Naive B cell (primary cell): ENCODE measurements at regions not wholly inside any gene's neighbourhood (a gene's known extent, or its start where the extent isn't known, plus 50 kb on each side); places are given as distances from the start of the nearest gene placed in this dataset.

ENCODE experiments used
- ATAC-seq, 2 donors: fragments of 150-1000 bp; cut with Tn5 transposase; 2 replicates each; pipeline ENCODE4 v1.10.0; 2021; ENCODE audit warnings: low read depth in 2 of 2, mild to moderate bottlenecking in 2 of 2, moderate library complexity in 2 of 2
- DNase-seq: peaks from one replicate; pipeline ENCODE4 v3.0.0; 2022
- H3K27ac Mint-ChIP-seq, 6 donors: one replicate each; pipeline ENCODE4 v1.8.0; 2020 to 2022; ENCODE audit warnings: mild to moderate bottlenecking in 6 of 6, mixed read lengths in 6 of 6, moderate library complexity in 5 of 6, inconsistent platforms in 2 of 6
- H3K27me3 Mint-ChIP-seq, 3 donors: one replicate each; pipeline ENCODE4 v1.8.0; 2021 to 2022; ENCODE audit warnings: mixed read lengths in 3 of 3, mild to moderate bottlenecking in 1 of 3
- H3K36me3 Mint-ChIP-seq, 2 donors: one replicate each; pipeline ENCODE4 v1.8.0; 2020 to 2022; ENCODE audit warnings: mixed read lengths in 2 of 2, inconsistent platforms in 1 of 2, mild to moderate bottlenecking in 1 of 2
- H3K4me1 Mint-ChIP-seq, 3 donors: one replicate each; pipeline ENCODE4 v1.8.0; 2020 to 2022; ENCODE audit warnings: mixed read lengths in 3 of 3, inconsistent platforms in 1 of 3, mild to moderate bottlenecking in 1 of 3, moderate library complexity in 1 of 3
- H3K4me3 Mint-ChIP-seq, 8 donors: one replicate each; pipeline ENCODE4 v1.8.0; 2020 to 2022; ENCODE audit warnings: mild to moderate bottlenecking in 8 of 8, mixed read lengths in 8 of 8, moderate library complexity in 8 of 8, inconsistent platforms in 2 of 8
- H3K9me3 Mint-ChIP-seq, 7 donors: one replicate each; pipeline ENCODE4 v1.8.0; 2020 to 2022; ENCODE audit warnings: mixed read lengths in 7 of 7, mild to moderate bottlenecking in 5 of 7, inconsistent platforms in 2 of 7, moderate library complexity in 1 of 7

GRCh38 chr4:124804584-124804983, 92.1 kb upstream of the ANKRD50 start:
- H3K27ac Mint-ChIP-seq, result no peak overlapping the region
- DNase-seq (no peak), ATAC-seq (no peak)
- no peak overlapping the region for H3K4me3 Mint-ChIP-seq
- H3K27me3 Mint-ChIP-seq, result no peaks in the 10 kb centered on the region
- H3K4me1 Mint-ChIP-seq, result no peaks in the 10 kb centered on the region
- H3K36me3 Mint-ChIP-seq, result no peaks in the 10 kb centered on the region
- no peaks in the 10 kb centered on the region for H3K9me3 Mint-ChIP-seq

GRCh38 chr4:124804041-124804440, 91.5 kb upstream of the ANKRD50 start:
- H3K9me3 Mint-ChIP-seq, result no peaks in the 10 kb centered on the region
- no peaks in the 10 kb centered on the region for H3K27me3 Mint-ChIP-seq
- no peaks in the 10 kb centered on the region for H3K4me1 Mint-ChIP-seq
- DNase-seq, result no peak
- no peak overlapping the region for H3K4me3 Mint-ChIP-seq
- ATAC-seq, result no peak
- H3K27ac Mint-ChIP-seq, result no peak overlapping the region
- no peaks in the 10 kb centered on the region for H3K36me3 Mint-ChIP-seq

GRCh38 chr4:124803641-124804040, 91.1 kb upstream of the ANKRD50 start:
- H3K4me3 Mint-ChIP-seq, result no peak overlapping the region
- no peaks in the 10 kb centered on the region for H3K4me1 Mint-ChIP-seq
- H3K27ac Mint-ChIP-seq, result no peak overlapping the region
- ATAC-seq (no peak), DNase-seq (no peak)
- no peaks in the 10 kb centered on the region for H3K27me3 Mint-ChIP-seq
- no peaks in the 10 kb centered on the region for H3K36me3 Mint-ChIP-seq
- H3K9me3 Mint-ChIP-seq, result no peaks in the 10 kb centered on the region

- Mint-ChIP-seq H3K9me3 (no peaks in the 10 kb centered on the region), H3K4me3 (no peak overlapping the region), H3K36me3 (no peaks in the 10 kb centered on the region), H3K4me1 (no peaks in the 10 kb centered on the region), H3K27me3 (no peaks in the 10 kb centered on the region), H3K27ac (no peak overlapping the region)
- no peak for DNase-seq
- no peak for ATAC-seq
Measured at GRCh38 chr4:124803026-124803425, 90.5 kb upstream of the ANKRD50 start.

- ATAC-seq, result no peak
- Mint-ChIP-seq H3K4me3 (no peak overlapping the region), H3K27ac (no peak overlapping the region), H3K9me3 (peaks cover 0 to 8% (median 0%) of the 10 kb centered on the region in 7 donors), H3K27me3 (no peaks in the 10 kb centered on the region), H3K36me3 (no peaks in the 10 kb centered on the region), H3K4me1 (no peaks in the 10 kb centered on the region)
- DNase-seq, result no peak
Measured at GRCh38 chr4:124797223-124797622, 84.7 kb upstream of the ANKRD50 start.

GRCh38 chr4:124790471-124790870, 77.9 kb upstream of the ANKRD50 start:
- Mint-ChIP-seq H3K4me3 (no peak overlapping the region), H3K36me3 (no peaks in the 10 kb centered on the region), H3K9me3 (peaks cover 0 to 8% (median 0%) of the 10 kb centered on the region in 7 donors), H3K27ac (no peak overlapping the region), H3K4me1 (no peaks in the 10 kb centered on the region), H3K27me3 (no peaks in the 10 kb centered on the region)
- DNase-seq, result no peak
- no peak for ATAC-seq

- no peak for ATAC-seq
Measured at GRCh38 chr4:124786634-124787033, 74.1 kb upstream of the ANKRD50 start.

GRCh38 chr4:124785645-124786044, 73.1 kb upstream of the ANKRD50 start:
- H3K27ac Mint-ChIP-seq, result no peak overlapping the region
- DNase-seq (no peak), ATAC-seq (no peak)
- no peaks in the 10 kb centered on the region for H3K36me3 Mint-ChIP-seq
- peaks cover 0 to 2% (median 0%) of the 10 kb centered on the region in 7 donors for H3K9me3 Mint-ChIP-seq
- no peaks in the 10 kb centered on the region for H3K27me3 Mint-ChIP-seq
- no peaks in the 10 kb centered on the region for H3K4me1 Mint-ChIP-seq
- H3K4me3 Mint-ChIP-seq, result no peak overlapping the region

More at GRCh38 chr4:124786634-124787033, 74.1 kb upstream of the ANKRD50 start:
- H3K9me3 Mint-ChIP-seq, result peaks cover 0 to 2% (median 0%) of the 10 kb centered on the region in 7 donors
- no peak for DNase-seq
- H3K4me1 Mint-ChIP-seq, result no peaks in the 10 kb centered on the region
- H3K27me3 Mint-ChIP-seq, result no peaks in the 10 kb centered on the region
- no peak overlapping the region for H3K27ac Mint-ChIP-seq
- no peak overlapping the region for H3K4me3 Mint-ChIP-seq
- H3K36me3 Mint-ChIP-seq, result no peaks in the 10 kb centered on the region

- H3K36me3 Mint-ChIP-seq, result no peaks in the 10 kb centered on the region
- H3K27me3 Mint-ChIP-seq, result no peaks in the 10 kb centered on the region
- no peak for DNase-seq
- no peak overlapping the region for H3K27ac Mint-ChIP-seq
- no peaks in the 10 kb centered on the region for H3K4me1 Mint-ChIP-seq
- ATAC-seq, result no peak
- H3K9me3 Mint-ChIP-seq, result peaks cover 0 to 2% (median 0%) of the 10 kb centered on the region in 7 donors
- no peak overlapping the region for H3K4me3 Mint-ChIP-seq
Measured at GRCh38 chr4:124783847-124784246, 71.3 kb upstream of the ANKRD50 start.

GRCh38 chr4:124777007-124777406, 64.5 kb upstream of the ANKRD50 start:
- ATAC-seq (no peak), DNase-seq (no peak)
- Mint-ChIP-seq H3K27ac (no peak overlapping the region), H3K36me3 (no peaks in the 10 kb centered on the region), H3K9me3 (peaks cover 0 to 5% (median 2%) of the 10 kb centered on the region in 7 donors), H3K4me1 (no peaks in the 10 kb centered on the region), H3K27me3 (peaks cover 0 to 7% (median 0%) of the 10 kb centered on the region in 3 donors), H3K4me3 (no peak overlapping the region)

- DNase-seq, result no peak
- H3K9me3 Mint-ChIP-seq, result peaks cover 0 to 7% (median 1%) of the 10 kb centered on the region in 7 donors
- no peak for ATAC-seq
- no peak overlapping the region for H3K27ac Mint-ChIP-seq
- peaks cover 0 to 5% (median 0%) of the 10 kb centered on the region in 3 donors for H3K27me3 Mint-ChIP-seq
- no peak overlapping the region for H3K4me3 Mint-ChIP-seq
- no peaks in the 10 kb centered on the region for H3K36me3 Mint-ChIP-seq
- no peaks in the 10 kb centered on the region for H3K4me1 Mint-ChIP-seq
Measured at GRCh38 chr4:124768596-124769365, 56.2 kb upstream of the ANKRD50 start.

- Mint-ChIP-seq H3K4me3 (no peak overlapping the region), H3K4me1 (no peaks in the 10 kb centered on the region), H3K36me3 (no peaks in the 10 kb centered on the region), H3K9me3 (peaks cover 0 to 7% (median 0%) of the 10 kb centered on the region in 7 donors), H3K27ac (no peak overlapping the region), H3K27me3 (no peaks in the 10 kb centered on the region)
- ATAC-seq, result no peak
- DNase-seq, result no peak
Measured at GRCh38 chr4:124762956-124763355, 50.4 kb upstream of the ANKRD50 start.
